ENCODE measurements at regions not wholly inside any gene's neighbourhood (a gene's known extent, or its start where the extent isn't known, plus 50 kb on each side); places are given as distances from the start of the nearest gene placed in this dataset.

DNA sequence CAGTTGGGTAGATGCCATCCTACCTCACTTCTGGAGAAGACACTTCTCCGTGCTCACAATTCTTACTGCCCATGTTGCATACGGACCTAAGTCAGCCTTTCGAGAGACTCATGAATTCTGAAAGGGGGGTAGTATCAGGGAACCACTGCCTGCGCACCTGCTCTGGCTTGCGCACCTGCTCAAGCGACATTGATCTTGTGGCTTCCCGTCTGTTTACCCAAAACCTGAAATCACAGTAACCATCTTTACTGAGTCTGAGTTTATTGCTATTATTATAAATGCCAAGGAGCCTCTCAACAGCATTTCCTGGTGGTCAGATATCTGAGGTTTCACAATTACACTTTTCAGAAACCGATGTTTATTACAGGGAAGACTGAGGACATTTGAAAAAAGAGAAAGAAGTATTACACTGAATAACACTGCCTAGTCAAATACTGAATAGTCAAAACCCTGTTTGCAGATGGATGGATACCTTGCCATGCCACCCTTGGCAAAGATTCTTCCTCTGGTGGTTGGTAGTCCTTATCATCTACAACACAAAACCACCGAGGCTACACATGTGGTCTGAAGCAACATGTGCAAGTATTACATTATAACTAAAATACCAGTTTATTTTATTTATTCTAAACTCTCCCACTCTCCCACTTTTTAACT, 208.7 kb downstream of the SIPA1L2 start:
- Histone ChIP-seq H3K4ac (replicated peaks; ENCODE audit: insufficient read length, low read depth, low read length) (no peak overlapping the region), H2AK5ac (ENCODE audit: low read depth, low read length) (no peak overlapping the region), H2BK5ac (ENCODE audit: low read depth, low read length) (no peak overlapping the region), H4K5ac (ENCODE audit: insufficient read length, low read depth, low read length) (no peak overlapping the region), H2BK12ac (ENCODE audit: low read depth, low read length) (no peak overlapping the region), H3K56ac (replicated peaks; ENCODE audit: insufficient read length, low read depth, low read length) (no peak overlapping the region), H3K79me2 (ENCODE audit: control insufficient read depth in 1 of 2, insufficient read depth in 2 of 2, low read length in 2 of 2) (no peaks in the 10 kb centered on the region), H3K27ac (ENCODE audit: low read depth, low read length) (no peak overlapping the region), H3K4me2 (ENCODE audit: insufficient read depth in 1 of 2, low read depth in 2 of 2, low read length in 2 of 2) (no peak overlapping the region), H3K14ac (ENCODE audit: insufficient read length) (no peak overlapping the region), H3K9ac (replicated peaks in 1 of 4; ENCODE audit: extremely low read depth in 1 of 4, low read depth in 3 of 4, low read length in 3 of 4) (no peak overlapping the region), H4K8ac (ENCODE audit: extremely low read depth, insufficient read depth, low read length) (no peak overlapping the region), H4K20me1 (replicated peaks in 1 of 2; ENCODE audit: control insufficient read depth in 1 of 2, insufficient read depth in 2 of 2, low read length in 2 of 2) (peaks cover 0 to 1% of the 10 kb centered on the region in 2 experiments), H2BK120ac (replicated peaks; ENCODE audit: low read depth, low read length) (no peak overlapping the region), H3K4me1 (replicated peaks in 1 of 4; ENCODE audit: control insufficient read depth in 3 of 4, insufficient read depth in 4 of 4, low read length in 3 of 4) (no peaks in the 10 kb centered on the region), H4K91ac (replicated peaks; ENCODE audit: insufficient read length, low read length) (no peak overlapping the region), H3K4me3 (ENCODE audit: extremely low read depth in 1 of 4, insufficient read depth in 2 of 4, low read depth in 3 of 4, low read length in 4 of 4) (no peak overlapping the region), H3K23ac (ENCODE audit: insufficient read length) (no peak overlapping the region), H3K27me3 (replicated peaks in 1 of 4; ENCODE audit: control insufficient read depth in 3 of 4, extremely low read depth in 1 of 4, insufficient read depth in 3 of 4, low read length in 3 of 4) (no peaks in the 10 kb centered on the region), H3K9me3 (ENCODE audit: insufficient read depth in 2 of 2, low read depth in 1 of 2, low read length in 1 of 2) (no peaks in the 10 kb centered on the region), H2BK15ac (ENCODE audit: low read length) (no peak overlapping the region), H2BK20ac (ENCODE audit: low read length) (no peak overlapping the region), H3K36me3 (ENCODE audit: control insufficient read depth in 2 of 4, insufficient read depth in 4 of 4, low read length in 3 of 4) (no peaks in the 10 kb centered on the region), H2AFZ (ENCODE audit: low read length) (no peak overlapping the region), H3K23me2 (ENCODE audit: low read depth, low read length) (no peaks in the 10 kb centered on the region), H3K79me1 (ENCODE audit: low read depth, low read length) (no peaks in the 10 kb centered on the region), H3K18ac (ENCODE audit: extremely low read depth, low read length) (no peak overlapping the region)
- DNase-seq (ENCODE audit: low read depth in 1 of 2, low spot score in 2 of 2) (no peak), FAIRE-seq (no peak)
- 92% methylated on average over 9 of the region's 9 CpGs; no CpG with 5 or more reads in 1 of the 2 experiments for WGBS, 2 experiments (ENCODE audit: extremely low coverage in 1 of 2, insufficient coverage in 1 of 2, insufficient read length in 1 of 2, insufficient replicate concordance in 2 of 2, low coverage in 1 of 2, low lambda C conversion rate in 2 of 2, missing lambda C conversion rate in 1 of 2)
- ChIA-PET CTCF (ENCODE audit: partially characterized antibody) (no interaction called here), POLR2A (ENCODE audit: partially characterized antibody) (no interaction called here)
- TF ChIP-seq, protein P1, sequence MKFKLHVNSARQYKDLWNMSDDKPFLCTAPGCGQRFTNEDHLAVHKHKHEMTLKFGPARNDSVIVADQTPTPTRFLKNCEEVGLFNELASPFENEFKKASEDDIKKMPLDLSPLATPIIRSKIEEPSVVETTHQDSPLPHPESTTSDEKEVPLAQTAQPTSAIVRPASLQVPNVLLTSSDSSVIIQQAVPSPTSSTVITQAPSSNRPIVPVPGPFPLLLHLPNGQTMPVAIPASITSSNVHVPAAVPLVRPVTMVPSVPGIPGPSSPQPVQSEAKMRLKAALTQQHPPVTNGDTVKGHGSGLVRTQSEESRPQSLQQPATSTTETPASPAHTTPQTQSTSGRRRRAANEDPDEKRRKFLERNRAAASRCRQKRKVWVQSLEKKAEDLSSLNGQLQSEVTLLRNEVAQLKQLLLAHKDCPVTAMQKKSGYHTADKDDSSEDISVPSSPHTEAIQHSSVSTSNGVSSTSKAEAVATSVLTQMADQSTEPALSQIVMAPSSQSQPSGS (IDR thresholded peaks at IDR 0.05; ENCODE audit: low read length), result no peak

All from H1 (cell line).